ENCODE measurements at regions not wholly inside any gene's neighbourhood (a gene's known extent, or its start where the extent isn't known, plus 50 kb on each side); places are given as distances from the start of the nearest gene placed in this dataset.

DNA sequence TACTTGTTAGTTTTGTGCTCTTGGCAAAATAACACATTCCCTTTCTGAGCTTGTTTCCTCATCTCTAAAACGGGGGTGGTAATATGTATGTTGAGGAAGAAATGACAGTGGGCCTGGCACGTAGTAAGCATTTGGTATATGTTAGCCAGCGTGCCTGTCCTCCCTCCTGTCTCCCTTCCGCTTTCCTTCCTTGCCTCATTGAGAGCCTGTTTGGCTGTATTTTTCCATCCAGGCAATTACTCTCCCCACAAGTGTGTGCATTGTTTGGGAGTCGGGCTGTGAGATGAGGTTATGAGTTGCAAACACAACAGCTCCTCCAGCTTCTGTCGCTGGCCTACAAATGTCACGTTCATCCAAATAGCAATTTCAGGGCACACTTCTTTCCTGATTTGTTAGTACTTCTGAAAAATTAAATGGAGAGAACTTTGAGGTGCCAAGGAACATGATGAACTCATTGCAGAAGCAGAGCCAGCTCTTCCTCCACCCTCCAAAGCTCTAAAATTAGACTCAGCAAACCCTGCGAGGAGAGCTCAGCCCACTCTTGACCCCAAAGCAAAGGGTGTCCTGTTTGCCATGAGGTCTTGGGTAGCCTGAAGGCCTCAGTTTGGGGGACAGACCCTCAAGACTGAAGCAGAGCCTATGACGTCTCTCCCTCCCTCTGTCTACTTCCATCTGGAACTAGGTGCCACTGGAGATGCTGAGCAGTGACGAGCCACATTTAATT, 50.7 kb upstream of the TOX2 start:
- Histone ChIP-seq H3K36me3 (ENCODE audit: control insufficient read depth, insufficient read depth, low read length) (no peaks in the 10 kb centered on the region), H3K9me3 (ENCODE audit: control insufficient read depth, low read length) (no peaks in the 10 kb centered on the region), H3K27me3 (ENCODE audit: control insufficient read depth, insufficient read depth, low read length) (no peaks in the 10 kb centered on the region), H3K79me2 (no peaks in the 10 kb centered on the region), H3K27ac (no peak overlapping the region), H3K4me3 (ENCODE audit: low read depth, low read length) (no peak overlapping the region), H2AFZ (no peak overlapping the region), H3K4me1 (no peaks in the 10 kb centered on the region), H3K4me2 (ENCODE audit: low read length) (no peak overlapping the region), H3K9ac (no peak overlapping the region)
- TF ChIP-seq, protein P1, sequence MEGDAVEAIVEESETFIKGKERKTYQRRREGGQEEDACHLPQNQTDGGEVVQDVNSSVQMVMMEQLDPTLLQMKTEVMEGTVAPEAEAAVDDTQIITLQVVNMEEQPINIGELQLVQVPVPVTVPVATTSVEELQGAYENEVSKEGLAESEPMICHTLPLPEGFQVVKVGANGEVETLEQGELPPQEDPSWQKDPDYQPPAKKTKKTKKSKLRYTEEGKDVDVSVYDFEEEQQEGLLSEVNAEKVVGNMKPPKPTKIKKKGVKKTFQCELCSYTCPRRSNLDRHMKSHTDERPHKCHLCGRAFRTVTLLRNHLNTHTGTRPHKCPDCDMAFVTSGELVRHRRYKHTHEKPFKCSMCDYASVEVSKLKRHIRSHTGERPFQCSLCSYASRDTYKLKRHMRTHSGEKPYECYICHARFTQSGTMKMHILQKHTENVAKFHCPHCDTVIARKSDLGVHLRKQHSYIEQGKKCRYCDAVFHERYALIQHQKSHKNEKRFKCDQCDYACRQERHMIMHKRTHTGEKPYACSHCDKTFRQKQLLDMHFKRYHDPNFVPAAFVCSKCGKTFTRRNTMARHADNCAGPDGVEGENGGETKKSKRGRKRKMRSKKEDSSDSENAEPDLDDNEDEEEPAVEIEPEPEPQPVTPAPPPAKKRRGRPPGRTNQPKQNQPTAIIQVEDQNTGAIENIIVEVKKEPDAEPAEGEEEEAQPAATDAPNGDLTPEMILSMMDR (IDR thresholded peaks at IDR 0.05), result no peak

- H3K79me2 ChIP-seq, result no peaks in the 10 kb centered on the region
- no peak overlapping the region for H3K4me2 ChIP-seq (ENCODE audit: low read length)
- no peaks in the 10 kb centered on the region for H3K9me3 ChIP-seq (ENCODE audit: control insufficient read depth, low read length)
- TF ChIP-seq, protein P1 (IDR thresholded peaks at IDR 0.05), result no peak
- no peak overlapping the region for H3K9ac ChIP-seq
- no peaks in the 10 kb centered on the region for H3K36me3 ChIP-seq (ENCODE audit: control insufficient read depth, insufficient read depth, low read length)
- no peaks in the 10 kb centered on the region for H3K4me1 ChIP-seq
- no peak overlapping the region for H2AFZ ChIP-seq
- H3K27ac ChIP-seq, result no peak overlapping the region
- H3K4me3 ChIP-seq (ENCODE audit: low read depth, low read length), result no peak overlapping the region
- no peaks in the 10 kb centered on the region for H3K27me3 ChIP-seq (ENCODE audit: control insufficient read depth, insufficient read depth, low read length)
Observed at GRCh38 chr20:43863330-43863729, 51.3 kb upstream of the TOX2 start.

- Histone ChIP-seq H3K4me1 (no peaks in the 10 kb centered on the region), H3K79me2 (no peaks in the 10 kb centered on the region), H3K9ac (no peak overlapping the region), H3K27me3 (ENCODE audit: control insufficient read depth, insufficient read depth, low read length) (no peaks in the 10 kb centered on the region), H3K4me2 (ENCODE audit: low read length) (no peak overlapping the region), H2AFZ (no peak overlapping the region), H3K4me3 (ENCODE audit: low read depth, low read length) (no peak overlapping the region), H3K27ac (no peak overlapping the region), H3K9me3 (ENCODE audit: control insufficient read depth, low read length) (no peaks in the 10 kb centered on the region), H3K36me3 (ENCODE audit: control insufficient read depth, insufficient read depth, low read length) (no peaks in the 10 kb centered on the region)
- TF ChIP-seq, protein P1 (IDR thresholded peaks at IDR 0.05), result no peak
Observed at GRCh38 chr20:43862438-43862837, 52.2 kb upstream of the TOX2 start.

- Histone ChIP-seq H3K4me3 (ENCODE audit: low read depth, low read length) (no peak overlapping the region), H3K27ac (no peak overlapping the region), H3K9ac (no peak overlapping the region), H3K27me3 (ENCODE audit: control insufficient read depth, insufficient read depth, low read length) (no peaks in the 10 kb centered on the region), H3K4me1 (no peaks in the 10 kb centered on the region), H2AFZ (no peak overlapping the region), H3K36me3 (ENCODE audit: control insufficient read depth, insufficient read depth, low read length) (no peaks in the 10 kb centered on the region), H3K79me2 (no peaks in the 10 kb centered on the region), H3K9me3 (ENCODE audit: control insufficient read depth, low read length) (no peaks in the 10 kb centered on the region), H3K4me2 (ENCODE audit: low read length) (no peak overlapping the region)
- TF ChIP-seq, protein P1 (IDR thresholded peaks at IDR 0.05), result no peak
Observed at GRCh38 chr20:43859994-43860393, 54.7 kb upstream of the TOX2 start.

DNA sequence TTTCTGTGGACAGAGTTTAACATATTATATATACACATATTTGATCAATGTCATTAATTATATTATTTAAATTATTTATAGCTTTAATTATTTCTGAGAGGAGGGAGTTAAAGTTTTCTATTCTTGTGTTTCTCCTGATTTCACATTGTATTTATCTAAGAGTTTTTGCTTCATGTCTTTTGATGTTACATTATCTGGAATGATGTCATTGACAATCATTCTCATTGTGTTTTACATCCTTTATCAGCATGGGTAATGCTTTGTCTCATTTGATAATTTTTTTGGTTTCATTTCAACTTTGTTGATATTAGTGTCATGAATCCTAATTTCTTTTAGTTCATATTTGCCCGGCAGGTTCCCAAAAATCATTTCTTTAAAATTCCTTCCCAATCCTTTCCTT, 56.7 kb upstream of the TOX2 start:
- H3K27me3 ChIP-seq (ENCODE audit: control insufficient read depth, insufficient read depth, low read length), result no peaks in the 10 kb centered on the region
- no peak overlapping the region for H3K27ac ChIP-seq
- H3K9me3 ChIP-seq (ENCODE audit: control insufficient read depth, low read length), result no peaks in the 10 kb centered on the region
- H3K79me2 ChIP-seq, result no peaks in the 10 kb centered on the region
- H3K36me3 ChIP-seq (ENCODE audit: control insufficient read depth, insufficient read depth, low read length), result no peaks in the 10 kb centered on the region
- H3K4me3 ChIP-seq (ENCODE audit: low read depth, low read length), result no peak overlapping the region
- no peak overlapping the region for H3K4me2 ChIP-seq (ENCODE audit: low read length)
- TF ChIP-seq, protein P1 (IDR thresholded peaks at IDR 0.05), result no peak
- no peaks in the 10 kb centered on the region for H3K4me1 ChIP-seq
- no peak overlapping the region for H3K9ac ChIP-seq
- no peak overlapping the region for H2AFZ ChIP-seq

All from parathyroid adenoma (tissue), 2 donors.